Left renal cortex interstitium (tissue), 4 donors: ENCODE measurements at regions not wholly inside any gene's neighbourhood (a gene's known extent, or its start where the extent isn't known, plus 50 kb on each side); places are given as distances from the start of the nearest gene placed in this dataset.
A peak's percentile ranks its signal among the peaks of the same experiment; 100 is the strongest.
"Not testable (repeated sequence)": the region's sequence is repeated elsewhere in the genome, so short reads cannot be mapped to it uniquely, and the experiment has no call there.

Experiments
- DNase-seq, 4 donors: peaks; one replicate each; pipeline ENCODE4 v3.0.0-alpha.2; 2013; ENCODE audit warnings: low read depth in 4 of 4, low spot score in 2 of 4, missing footprints in 1 of 4

GRCh38 chr2:35199298-35199697, 1156.3 kb upstream of the CRIM1 start:
- no peak for DNase-seq

- DNase-seq: no peak
These were observed 1169.6 kb upstream of the CRIM1 start for GRCh38 chr2:35185861-35186412.

- DNase-seq: no peak
These were observed 1171.1 kb upstream of the CRIM1 start for GRCh38 chr2:35184471-35184870.

GRCh38 chr2:35176726-35177125, 1178.9 kb upstream of the CRIM1 start:
- DNase-seq: not testable (repeated sequence)

- DNase-seq: no peak
These were observed 1180.7 kb upstream of the CRIM1 start for GRCh38 chr2:35174845-35175244.

- no peak for DNase-seq
These were observed 1182.9 kb upstream of the CRIM1 start for GRCh38 chr2:35172687-35173086.

- DNase-seq: no peak
These were observed 1187.2 kb upstream of the CRIM1 start for GRCh38 chr2:35168351-35168750.

- no peak for DNase-seq
These were observed 1191.6 kb upstream of the CRIM1 start for GRCh38 chr2:35163948-35164347.

GRCh38 chr2:35160871-35161270, 1194.7 kb upstream of the CRIM1 start:
- DNase-seq: no peak

- DNase-seq: no peak
These were observed 1229.7 kb upstream of the CRIM1 start for GRCh38 chr2:35125871-35126270.

- no peak for DNase-seq
These were observed 1230.3 kb upstream of the CRIM1 start for GRCh38 chr2:35125278-35125677.

- no peak for DNase-seq
These were observed 1239.4 kb upstream of the CRIM1 start for GRCh38 chr2:35116151-35116550.

- DNase-seq: no peak
These were observed 1240.8 kb upstream of the CRIM1 start for GRCh38 chr2:35114765-35115164.

GRCh38 chr2:35112367-35112766, 1243.2 kb upstream of the CRIM1 start:
- not testable (repeated sequence) for DNase-seq

GRCh38 chr2:35104309-35104708, 1251.3 kb upstream of the CRIM1 start:
- DNase-seq: no peak

GRCh38 chr2:35099342-35099741, 1256.2 kb upstream of the CRIM1 start:
- no peak for DNase-seq

GRCh38 chr2:35082072-35082471, 1273.5 kb upstream of the CRIM1 start:
- DNase-seq: no peak

GRCh38 chr2:35081622-35082015, 1274.0 kb upstream of the CRIM1 start:
- DNase-seq: peak in 1 of 4 donors; percentile 7

- DNase-seq: no peak
These were observed 1274.5 kb upstream of the CRIM1 start for GRCh38 chr2:35081001-35081621.

- DNase-seq: no peak
These were observed 1275.2 kb upstream of the CRIM1 start for GRCh38 chr2:35080231-35080910.

GRCh38 chr2:35067420-35067819, 1288.2 kb upstream of the CRIM1 start:
- no peak for DNase-seq

GRCh38 chr2:35063836-35064235, 1291.7 kb upstream of the CRIM1 start:
- no peak for DNase-seq
